ENCODE measurements at regions not wholly inside any gene's neighbourhood (a gene's known extent, or its start where the extent isn't known, plus 50 kb on each side); places are given as distances from the start of the nearest gene placed in this dataset.

GRCh38 chr5:145307866-145308382 lies 527.2 kb downstream of the PRELID2 start:
- Histone ChIP-seq H3K27me3 (ENCODE audit: control insufficient read depth in 3 of 3, insufficient read depth in 3 of 3, low read length in 2 of 3) (peaks cover 0 to 2% (median 0%) of the 10 kb centered on the region in 3 donors), H3K4me1 (ENCODE audit: control insufficient read depth in 5 of 5, insufficient read depth in 5 of 5, low read length in 5 of 5) (no peaks in the 10 kb centered on the region), H3K9me3 (ENCODE audit: control insufficient read depth in 4 of 4, insufficient read depth in 3 of 4, low read length in 3 of 4) (no peaks in the 10 kb centered on the region), H3K4me3 (no peak overlapping the region), H3K36me3 (ENCODE audit: control insufficient read depth in 4 of 4, insufficient read depth in 4 of 4, low read length in 4 of 4) (no peaks in the 10 kb centered on the region), H3K27ac (ENCODE audit: low read depth in 1 of 2, low read length in 1 of 2) (no peak overlapping the region), H3K9ac (ENCODE audit: insufficient read depth in 1 of 2, low read length in 2 of 2) (no peak overlapping the region)
- 83 to 86% methylated on average over 6 of the region's 6 CpGs for WGBS, 2 donors
- TF ChIP-seq, protein P1, sequence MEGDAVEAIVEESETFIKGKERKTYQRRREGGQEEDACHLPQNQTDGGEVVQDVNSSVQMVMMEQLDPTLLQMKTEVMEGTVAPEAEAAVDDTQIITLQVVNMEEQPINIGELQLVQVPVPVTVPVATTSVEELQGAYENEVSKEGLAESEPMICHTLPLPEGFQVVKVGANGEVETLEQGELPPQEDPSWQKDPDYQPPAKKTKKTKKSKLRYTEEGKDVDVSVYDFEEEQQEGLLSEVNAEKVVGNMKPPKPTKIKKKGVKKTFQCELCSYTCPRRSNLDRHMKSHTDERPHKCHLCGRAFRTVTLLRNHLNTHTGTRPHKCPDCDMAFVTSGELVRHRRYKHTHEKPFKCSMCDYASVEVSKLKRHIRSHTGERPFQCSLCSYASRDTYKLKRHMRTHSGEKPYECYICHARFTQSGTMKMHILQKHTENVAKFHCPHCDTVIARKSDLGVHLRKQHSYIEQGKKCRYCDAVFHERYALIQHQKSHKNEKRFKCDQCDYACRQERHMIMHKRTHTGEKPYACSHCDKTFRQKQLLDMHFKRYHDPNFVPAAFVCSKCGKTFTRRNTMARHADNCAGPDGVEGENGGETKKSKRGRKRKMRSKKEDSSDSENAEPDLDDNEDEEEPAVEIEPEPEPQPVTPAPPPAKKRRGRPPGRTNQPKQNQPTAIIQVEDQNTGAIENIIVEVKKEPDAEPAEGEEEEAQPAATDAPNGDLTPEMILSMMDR (IDR thresholded peaks at IDR 0.05; ENCODE audit: control extremely low read depth, extremely low read depth): no peak
- no peak for DNase-seq
- ATAC-seq (ENCODE audit: insufficient read depth, low FRiP score): no peak

DNA sequence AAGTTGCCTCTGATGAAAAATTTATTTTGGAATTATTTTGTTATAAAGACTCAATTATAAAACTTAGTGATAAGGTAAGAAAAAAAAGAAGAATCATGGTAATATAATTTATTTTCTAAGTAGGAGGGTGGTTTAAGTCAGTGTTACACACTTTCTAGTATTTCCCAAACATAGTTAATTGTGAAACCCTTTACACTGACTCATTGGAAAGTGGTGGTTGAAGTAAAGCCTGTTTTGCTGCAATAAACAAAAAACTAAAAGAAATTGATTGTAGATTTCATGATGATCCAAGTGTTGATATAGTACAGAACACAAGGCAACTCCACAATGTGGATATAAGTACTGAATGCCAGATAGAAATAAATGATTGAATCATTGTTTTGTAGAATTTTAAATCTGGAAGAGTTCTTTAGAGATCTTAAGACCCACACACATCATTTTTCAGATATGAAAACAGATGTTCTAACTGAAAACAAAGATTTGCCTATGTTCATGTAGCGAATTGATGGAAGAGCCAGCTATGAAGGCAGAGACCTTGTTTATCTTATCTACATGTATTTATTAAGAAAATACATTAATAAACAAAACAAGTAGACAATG lies 539.8 kb downstream of the PRELID2 start:
- Histone ChIP-seq H3K36me3 (ENCODE audit: control insufficient read depth in 4 of 4, insufficient read depth in 4 of 4, low read length in 4 of 4) (no peaks in the 10 kb centered on the region), H3K9ac (ENCODE audit: insufficient read depth in 1 of 2, low read length in 2 of 2) (no peak overlapping the region), H3K27ac (ENCODE audit: low read depth in 1 of 2, low read length in 1 of 2) (no peak overlapping the region), H3K9me3 (ENCODE audit: control insufficient read depth in 4 of 4, insufficient read depth in 3 of 4, low read length in 3 of 4) (peaks cover 0 to 2% (median 0%) of the 10 kb centered on the region in 4 donors), H3K27me3 (ENCODE audit: control insufficient read depth in 3 of 3, insufficient read depth in 3 of 3, low read length in 2 of 3) (no peaks in the 10 kb centered on the region), H3K4me3 (no peak overlapping the region), H3K4me1 (ENCODE audit: control insufficient read depth in 5 of 5, insufficient read depth in 5 of 5, low read length in 5 of 5) (peaks cover 0 to 7% (median 0%) of the 10 kb centered on the region in 5 donors)
- TF ChIP-seq, protein P1 (IDR thresholded peaks at IDR 0.05; ENCODE audit: control extremely low read depth, extremely low read depth): no peak
- WGBS, 2 donors: 79 to 88% methylated on average over 1 of the region's 1 CpG
- DNase-seq (peak in 2 of 3 donors; percentile 80 to 85), ATAC-seq (ENCODE audit: insufficient read depth, low FRiP score) (no peak)

- Histone ChIP-seq H3K27ac (ENCODE audit: low read depth in 1 of 2, low read length in 1 of 2) (no peak overlapping the region), H3K4me1 (ENCODE audit: control insufficient read depth in 5 of 5, insufficient read depth in 5 of 5, low read length in 5 of 5) (peaks cover 0 to 7% (median 0%) of the 10 kb centered on the region in 5 donors), H3K9me3 (ENCODE audit: control insufficient read depth in 4 of 4, insufficient read depth in 3 of 4, low read length in 3 of 4) (peaks cover 0 to 2% (median 0%) of the 10 kb centered on the region in 4 donors), H3K9ac (ENCODE audit: insufficient read depth in 1 of 2, low read length in 2 of 2) (no peak overlapping the region), H3K36me3 (ENCODE audit: control insufficient read depth in 4 of 4, insufficient read depth in 4 of 4, low read length in 4 of 4) (no peaks in the 10 kb centered on the region), H3K4me3 (no peak overlapping the region), H3K27me3 (ENCODE audit: control insufficient read depth in 3 of 3, insufficient read depth in 3 of 3, low read length in 2 of 3) (no peaks in the 10 kb centered on the region)
- peak in 2 of 3 donors; percentile 54 to 66 for DNase-seq
- 75 to 78% methylated on average over 2 of the region's 2 CpGs for WGBS, 2 donors
- ATAC-seq (ENCODE audit: insufficient read depth, low FRiP score): no peak
- TF ChIP-seq, protein P1 (IDR thresholded peaks at IDR 0.05; ENCODE audit: control extremely low read depth, extremely low read depth): no peak
Observed at GRCh38 chr5:145294331-145294730, 540.8 kb downstream of the PRELID2 start.

All from lung (tissue), 11 donors.